Ovary (tissue), 7 donors: ENCODE measurements at regions not wholly inside any gene's neighbourhood (a gene's known extent, or its start where the extent isn't known, plus 50 kb on each side); places are given as distances from the start of the nearest gene placed in this dataset.

Experiments
- DNase-seq, 5 donors: peaks; one replicate each; pipeline ENCODE4 v3.0.0-alpha.2; 2019 to 2020
- H3K27ac ChIP-seq, 2 donors: fragments of 200-600 bp; one replicate each; pipeline versions ENCODE4 v1.5.1 to v1.8.0; 2019 to 2022
- H3K27me3 ChIP-seq: fragments of 200-600 bp; one replicate; pipeline ENCODE4 v1.8.0; 2022
- H3K36me3 ChIP-seq: fragments of 200-600 bp; sonication (generic); one replicate; pipeline ENCODE4 v1.5.1; 2019
- H3K4me1 ChIP-seq: one replicate; pipeline ENCODE4 v1.8.1; 2013; ENCODE audit warnings: mild to moderate bottlenecking, moderate library complexity; ENCODE audit not compliant: insufficient read depth
- H3K4me3 ChIP-seq: fragments of 200-600 bp; sonication (generic); one replicate; pipeline ENCODE4 v1.5.1; 2017
- H3K9me3 ChIP-seq, 2 donors: fragments of 200-600 bp in 1 of 2; sonication (generic) in 1 of 2; one replicate each; pipeline versions ENCODE4 v1.5.1 to v1.8.1; 2013 to 2019; ENCODE audit warnings: mild to moderate bottlenecking in 1 of 2, moderate library complexity in 1 of 2
- EP300 ChIP-seq: sonication (generic); formaldehyde crosslinking; IDR thresholded peaks from one replicate; pipeline ENCODE4 v1.6.1; 2017; ENCODE audit warnings: antibody characterized with exemption
- POLR2A ChIP-seq: fragments of 450-650 bp; IDR thresholded peaks from one replicate; pipeline ENCODE4 v1.6.1; 2017; ENCODE audit warnings: antibody characterized with exemption, mild to moderate bottlenecking, moderate library complexity
- WGBS, 3 donors: extraction: QIAGEN DNeasy Blood & Tissue Kit in 1 of 3; methylation state at CpG; one replicate each; pipeline versions ENCODE4 v1.1.5 to v1.1.7; 2013 to 2017; 5-methylcytosine and 5-hydroxymethylcytosine counted together
- intact Hi-C, 4 donors: fragments of 100-400 bp; cut with DNase I; formaldehyde crosslinking; loops; one replicate each; pipeline versions ENCODE4 v1.11.0 to v1.15.1; 2022 to 2023
- TF ChIP-seq, protein P1 (sequence below), 3 donors: fragments of 450-650 bp in 2 of 3; fragments of 200-600 bp in 1 of 3; IDR thresholded peaks; one replicate each; pipeline versions ENCODE4 v1.5.1 to v1.8.0; 2016 to 2022; ENCODE audit warnings: antibody characterized with exemption in 3 of 3, mild to moderate bottlenecking in 1 of 3
- donor health status: DM: no; HTN: no; CAD: no; lungs with moderate emphysema.
- donor health status: DM: no; HTN: no; CAD: no.
- donor health status: Bipolar disorder and iron deficiency.
- donor health status: DM: no; HTN: no; CAD: no.
- donor health status: DM: yes; HTN: yes; CAD: no.

DNA sequence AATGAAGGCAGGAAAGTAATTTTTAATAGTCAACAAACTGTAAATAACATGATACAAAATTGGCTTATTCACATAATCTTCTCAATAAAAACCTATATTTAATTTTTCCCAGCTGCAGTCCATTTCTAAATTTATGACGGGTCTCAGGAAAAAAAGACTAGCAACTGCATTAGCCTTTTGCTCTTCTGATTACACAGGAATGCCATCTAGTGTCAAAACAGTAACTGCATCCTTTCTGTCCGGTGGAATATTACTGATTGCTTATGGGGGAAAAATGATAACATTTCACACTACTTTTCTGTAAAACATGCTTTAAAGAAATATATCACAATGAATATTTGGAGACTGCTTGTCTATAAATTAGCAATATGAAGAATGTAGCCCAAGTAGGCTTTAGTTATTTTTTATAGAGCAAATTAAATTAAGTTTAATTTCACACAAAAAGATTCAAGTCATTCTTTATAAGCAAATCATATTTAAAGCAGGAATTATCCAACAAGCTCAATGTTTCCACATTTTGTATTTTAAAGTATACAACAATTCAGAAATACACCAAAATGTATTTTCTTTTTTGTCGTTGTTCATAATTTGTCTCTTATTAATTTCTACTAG lies 534.7 kb downstream of the CDH10 start:
- Histone ChIP-seq H3K36me3 (no peaks in the 10 kb centered on the region), H3K4me3 (no peak overlapping the region), H3K27ac (no peak overlapping the region), H3K4me1 (no peaks in the 10 kb centered on the region), H3K27me3 (no peaks in the 10 kb centered on the region), H3K9me3 (no peaks in the 10 kb centered on the region)
- WGBS, 3 donors, result 27 to 28% (median 27%) methylated on average over 3 of the region's 3 CpGs
- DNase-seq, result no peak
- intact Hi-C loops, result no loop called here
- TF ChIP-seq EP300, result no peak
- TF ChIP-seq, protein P1, sequence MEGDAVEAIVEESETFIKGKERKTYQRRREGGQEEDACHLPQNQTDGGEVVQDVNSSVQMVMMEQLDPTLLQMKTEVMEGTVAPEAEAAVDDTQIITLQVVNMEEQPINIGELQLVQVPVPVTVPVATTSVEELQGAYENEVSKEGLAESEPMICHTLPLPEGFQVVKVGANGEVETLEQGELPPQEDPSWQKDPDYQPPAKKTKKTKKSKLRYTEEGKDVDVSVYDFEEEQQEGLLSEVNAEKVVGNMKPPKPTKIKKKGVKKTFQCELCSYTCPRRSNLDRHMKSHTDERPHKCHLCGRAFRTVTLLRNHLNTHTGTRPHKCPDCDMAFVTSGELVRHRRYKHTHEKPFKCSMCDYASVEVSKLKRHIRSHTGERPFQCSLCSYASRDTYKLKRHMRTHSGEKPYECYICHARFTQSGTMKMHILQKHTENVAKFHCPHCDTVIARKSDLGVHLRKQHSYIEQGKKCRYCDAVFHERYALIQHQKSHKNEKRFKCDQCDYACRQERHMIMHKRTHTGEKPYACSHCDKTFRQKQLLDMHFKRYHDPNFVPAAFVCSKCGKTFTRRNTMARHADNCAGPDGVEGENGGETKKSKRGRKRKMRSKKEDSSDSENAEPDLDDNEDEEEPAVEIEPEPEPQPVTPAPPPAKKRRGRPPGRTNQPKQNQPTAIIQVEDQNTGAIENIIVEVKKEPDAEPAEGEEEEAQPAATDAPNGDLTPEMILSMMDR (IDR thresholded peaks at IDR 0.05), result no peak

DNA sequence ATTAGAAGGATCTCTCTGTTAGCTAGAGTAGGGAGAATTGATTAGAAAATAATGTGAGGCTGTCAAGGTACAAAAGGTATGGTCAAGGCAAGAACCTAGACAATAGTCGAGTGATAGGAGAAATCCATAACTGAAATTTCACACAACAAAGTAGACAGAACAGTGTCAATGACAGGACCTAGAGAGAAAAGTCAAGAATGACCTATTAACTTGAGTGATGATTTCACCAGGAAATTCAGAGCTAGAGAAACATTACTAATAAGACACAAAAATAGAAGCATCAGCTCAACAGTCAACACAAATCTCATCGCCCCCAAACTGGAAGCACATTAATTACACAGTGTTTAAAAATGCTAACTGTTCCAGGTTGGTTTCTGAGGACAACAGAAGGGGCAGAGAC lies 532.4 kb downstream of the CDH10 start:
- no peak for DNase-seq
- Histone ChIP-seq H3K27me3 (no peaks in the 10 kb centered on the region), H3K4me1 (no peaks in the 10 kb centered on the region), H3K9me3 (no peaks in the 10 kb centered on the region), H3K27ac (no peak overlapping the region), H3K36me3 (no peaks in the 10 kb centered on the region), H3K4me3 (no peak overlapping the region)
- TF ChIP-seq EP300, result no peak
- no peak for TF ChIP-seq POLR2A
- TF ChIP-seq, protein P1 (IDR thresholded peaks at IDR 0.05), result no peak
- 74 to 83% (median 79%) methylated on average over 2 of the region's 2 CpGs for WGBS, 3 donors
- intact Hi-C loops, result no loop called here

DNA sequence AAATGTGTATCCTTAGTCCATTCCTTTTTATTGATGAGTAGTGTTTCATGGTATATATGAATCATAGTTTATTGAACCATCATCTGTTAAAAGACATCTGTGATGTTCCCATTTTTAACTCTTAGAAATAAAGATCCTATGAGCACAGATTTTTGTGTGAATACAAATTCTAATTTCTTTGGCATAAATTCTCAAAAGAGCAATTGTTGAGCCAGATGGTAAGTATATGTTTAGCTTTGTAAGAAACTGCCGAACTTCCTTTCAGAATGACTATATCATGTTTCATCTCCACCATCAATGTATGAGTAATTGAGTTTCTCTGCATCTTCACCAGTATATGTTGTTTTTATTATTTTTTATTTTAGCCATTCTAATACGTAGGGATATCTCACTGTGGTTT lies 526.4 kb downstream of the CDH10 start:
- no peak overlapping the region for H3K27ac ChIP-seq

DNA sequence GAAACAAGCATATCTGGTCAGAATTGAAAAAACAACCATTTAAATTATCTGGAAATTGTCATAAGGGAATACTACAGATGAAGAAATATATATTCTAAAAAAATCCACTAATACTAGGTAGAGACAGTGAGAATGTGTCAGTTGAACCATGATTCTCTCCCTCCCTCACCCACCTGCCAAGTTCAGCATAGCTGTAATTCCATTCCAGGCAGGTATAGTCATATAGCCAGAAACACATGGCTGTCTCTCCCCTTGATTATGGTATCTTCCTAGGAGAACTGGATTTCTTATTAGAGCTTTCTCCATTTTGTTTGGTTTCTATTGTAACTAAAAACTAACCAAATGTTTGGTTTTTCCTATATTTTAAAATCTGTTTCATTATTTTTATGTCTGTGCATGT lies 509.2 kb downstream of the CDH10 start:
- intact Hi-C loops, result no loop called here
- DNase-seq, result no peak
- Histone ChIP-seq H3K27me3 (no peaks in the 10 kb centered on the region), H3K36me3 (no peaks in the 10 kb centered on the region), H3K4me3 (no peak overlapping the region), H3K27ac (no peak overlapping the region), H3K9me3 (no peaks in the 10 kb centered on the region), H3K4me1 (no peaks in the 10 kb centered on the region)
- TF ChIP-seq EP300 (no peak), POLR2A (no peak)
- TF ChIP-seq, protein P1 (IDR thresholded peaks at IDR 0.05), result no peak

More for the DNA sequence above, 526.4 kb downstream of the CDH10 start:
- intact Hi-C loops, result no loop called here
- H3K36me3 ChIP-seq, result no peaks in the 10 kb centered on the region
- no peaks in the 10 kb centered on the region for H3K4me1 ChIP-seq
- TF ChIP-seq EP300 (no peak), POLR2A (no peak)
- TF ChIP-seq, protein P1 (IDR thresholded peaks at IDR 0.05), result no peak
- WGBS, 3 donors, result 81 to 87% (median 84%) methylated on average over 2 of the region's 2 CpGs
- no peak for DNase-seq
- H3K4me3 ChIP-seq, result no peak overlapping the region
- no peaks in the 10 kb centered on the region for H3K27me3 ChIP-seq
- H3K9me3 ChIP-seq, result no peaks in the 10 kb centered on the region
